ENCODE measurements at regions not wholly inside any gene's neighbourhood (a gene's known extent, or its start where the extent isn't known, plus 50 kb on each side); places are given as distances from the start of the nearest gene placed in this dataset.

GRCh38 chr12:93235881-93236280 is 141.8 kb upstream of the NUDT4 start:
- no peak for TF ChIP-seq CTCF (conservative IDR thresholded peaks at IDR 0.05; ENCODE audit: low read depth, low read length)
- no peak for TF ChIP-seq EZH2phosphoT487 (IDR thresholded peaks at IDR 0.05; ENCODE audit: borderline replicate concordance, low read length)

All from PC-3 (cell line).